HG03097 (cell line): ENCODE measurements at regions not wholly inside any gene's neighbourhood (a gene's known extent, or its start where the extent isn't known, plus 50 kb on each side); places are given as distances from the start of the nearest gene placed in this dataset.
"Not testable (repeated sequence)": the region's sequence is repeated elsewhere in the genome, so short reads cannot be mapped to it uniquely, and the experiment has no call there.

Experiments
- ATAC-seq: cut with Tn5 transposase; IDR thresholded peaks from one replicate; pipeline ENCODE4 v1.9.1; 2021; ENCODE audit not compliant: unreplicated experiment, low FRiP score

DNA sequence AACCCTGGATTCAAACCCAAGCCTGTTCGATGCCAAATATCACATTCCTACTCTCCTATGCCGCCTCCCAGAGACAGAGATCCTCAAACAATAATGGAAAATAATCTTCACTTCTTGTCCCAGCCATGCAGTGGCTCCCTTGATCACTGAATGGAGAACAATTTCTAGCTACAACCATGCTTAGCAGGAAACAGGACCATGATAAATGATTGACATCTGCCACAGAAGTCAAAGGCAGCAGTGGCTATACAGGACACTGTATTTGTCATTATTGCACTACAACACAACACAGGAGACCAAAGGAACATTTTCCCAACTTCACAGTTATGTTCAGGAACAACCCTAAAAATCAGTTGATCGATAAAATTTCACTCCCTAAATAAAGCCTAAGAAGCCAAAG lies 243.3 kb upstream of the SLC7A11 start:
- ATAC-seq, result no peak

DNA sequence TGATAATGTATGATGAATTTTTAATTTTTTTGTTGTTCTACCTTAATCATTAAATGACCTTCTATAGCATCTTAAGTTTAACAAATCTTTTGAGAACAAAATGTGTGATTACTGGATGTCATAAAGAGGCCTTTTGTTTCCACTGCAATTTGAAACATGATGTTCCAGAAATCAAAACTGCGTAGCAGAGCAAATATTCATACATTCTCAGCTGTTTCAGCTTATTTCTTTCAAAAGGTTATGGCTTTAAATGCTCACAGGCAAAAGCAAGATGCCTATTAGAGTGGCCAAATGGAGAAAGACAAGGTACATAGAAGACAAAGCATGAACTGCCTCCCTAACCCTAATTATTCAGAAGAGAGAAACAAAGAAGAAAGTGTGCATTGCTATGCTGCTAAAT lies 233.0 kb upstream of the SLC7A11 start:
- ATAC-seq, result no peak

DNA sequence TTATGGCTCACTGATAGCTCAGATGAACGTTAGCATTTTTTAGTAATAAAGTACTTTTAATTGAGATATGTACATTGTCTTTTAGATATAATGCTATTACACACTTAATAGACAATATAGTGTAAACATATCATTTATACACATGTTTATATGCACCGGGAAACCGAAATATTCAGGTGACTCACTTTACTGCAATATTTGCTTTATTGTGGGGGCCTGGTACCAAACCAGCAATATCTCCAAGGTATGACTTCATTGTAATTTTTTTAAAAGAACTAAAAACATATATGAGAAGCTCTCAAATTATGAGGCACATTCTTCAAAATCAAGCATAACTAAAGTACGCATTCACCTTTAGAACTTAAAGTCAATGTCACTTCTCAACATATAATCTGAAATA lies 231.2 kb upstream of the SLC7A11 start:
- no peak for ATAC-seq

DNA sequence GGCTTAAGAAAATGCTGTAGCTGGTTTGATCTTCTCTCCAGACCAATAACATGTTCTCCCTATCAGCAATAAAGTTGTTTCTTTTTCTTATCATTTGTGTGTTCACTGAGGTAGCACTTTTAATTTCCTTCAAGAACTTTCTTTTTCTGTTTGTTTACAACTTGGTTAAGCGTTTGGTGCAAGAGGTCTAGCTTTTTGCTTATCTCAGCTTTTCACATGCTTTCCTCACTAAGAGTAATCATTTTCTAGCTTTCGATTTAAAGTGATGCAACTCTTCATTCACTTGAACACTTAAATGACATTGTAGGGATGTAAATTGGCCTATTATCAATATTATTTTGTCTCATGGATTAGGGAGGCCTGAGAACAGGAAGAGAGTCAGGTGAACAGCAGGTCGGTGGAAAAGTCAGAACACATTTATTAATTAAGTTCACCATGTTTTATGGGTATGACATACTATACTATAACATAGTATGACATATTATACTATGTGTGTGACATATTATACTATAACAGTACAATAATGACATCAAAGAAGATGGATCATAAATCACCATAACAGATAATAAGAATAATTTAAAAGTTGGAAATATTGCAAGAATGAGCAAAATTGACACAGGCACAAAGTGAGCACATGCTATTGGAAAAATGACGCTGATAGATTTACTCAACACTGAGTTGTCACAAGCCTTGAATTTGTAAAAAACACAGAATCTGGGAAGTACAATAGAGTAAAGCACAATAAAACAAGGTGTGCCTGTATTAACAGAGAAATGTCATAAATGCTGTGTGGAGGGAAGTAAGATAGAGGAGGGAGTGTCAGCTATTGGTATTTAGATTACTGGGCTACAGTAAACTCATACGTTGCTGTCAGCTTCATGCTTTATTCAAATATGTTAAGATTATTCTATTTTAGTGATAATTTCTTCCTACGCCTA lies 218.6 kb upstream of the SLC7A11 start:
- no peak for ATAC-seq

DNA sequence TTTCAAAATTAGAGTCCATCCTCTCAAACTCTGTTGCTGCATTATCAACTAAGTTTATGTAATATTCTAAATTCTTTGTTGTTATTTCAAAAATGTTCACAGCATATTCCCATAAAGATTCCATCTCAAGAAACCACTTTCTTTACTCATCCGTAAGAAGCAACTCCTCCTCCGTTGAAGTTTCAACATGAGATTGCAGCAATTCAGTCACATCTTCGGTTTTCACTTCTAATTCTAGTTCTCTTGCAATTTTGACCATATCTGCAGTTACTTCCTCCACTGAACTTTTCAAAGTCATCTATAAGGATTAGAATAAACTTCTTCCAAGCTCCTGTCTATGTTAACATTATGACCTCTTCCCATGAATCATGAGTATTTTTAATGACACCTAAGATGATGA lies 216.6 kb upstream of the SLC7A11 start:
- no peak for ATAC-seq

DNA sequence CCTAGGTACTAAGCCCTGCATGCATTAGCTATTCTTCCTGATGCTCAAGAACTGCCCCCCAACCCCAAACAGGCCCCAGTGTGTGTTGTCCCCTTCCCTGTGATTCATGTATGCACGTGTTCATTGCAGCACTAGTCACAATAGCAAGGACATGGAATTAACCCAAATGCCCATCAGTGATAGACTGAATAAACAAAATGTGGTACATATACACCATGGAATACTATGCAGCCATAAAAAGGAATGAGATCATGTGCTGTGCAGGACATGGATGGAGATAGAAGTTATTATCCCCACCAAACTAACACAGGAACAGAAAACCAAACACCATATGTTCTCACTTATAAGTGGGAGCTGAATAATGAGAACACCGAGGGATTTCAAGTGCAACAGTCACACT lies 214.2 kb upstream of the SLC7A11 start:
- not testable (repeated sequence) for ATAC-seq

DNA sequence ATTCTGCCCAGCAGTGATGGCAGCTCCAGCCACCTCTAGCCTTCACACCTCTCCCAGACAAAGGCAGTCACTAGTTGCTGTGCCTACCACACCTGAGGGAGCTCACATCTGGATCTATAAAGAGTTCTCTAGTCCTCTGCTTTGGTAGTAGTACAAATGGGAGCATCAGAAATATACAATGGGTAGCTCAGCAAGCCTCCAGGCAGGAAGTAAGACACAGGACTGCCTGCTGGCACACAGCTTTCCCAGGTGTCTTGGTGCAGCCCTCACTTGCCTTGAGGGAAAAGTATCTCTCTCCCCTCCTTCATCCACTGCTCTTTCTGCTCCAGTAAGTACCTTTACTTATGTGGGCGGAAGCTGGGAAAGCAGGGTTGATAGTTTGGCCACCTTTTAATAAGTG lies 212.9 kb upstream of the SLC7A11 start:
- no peak for ATAC-seq

DNA sequence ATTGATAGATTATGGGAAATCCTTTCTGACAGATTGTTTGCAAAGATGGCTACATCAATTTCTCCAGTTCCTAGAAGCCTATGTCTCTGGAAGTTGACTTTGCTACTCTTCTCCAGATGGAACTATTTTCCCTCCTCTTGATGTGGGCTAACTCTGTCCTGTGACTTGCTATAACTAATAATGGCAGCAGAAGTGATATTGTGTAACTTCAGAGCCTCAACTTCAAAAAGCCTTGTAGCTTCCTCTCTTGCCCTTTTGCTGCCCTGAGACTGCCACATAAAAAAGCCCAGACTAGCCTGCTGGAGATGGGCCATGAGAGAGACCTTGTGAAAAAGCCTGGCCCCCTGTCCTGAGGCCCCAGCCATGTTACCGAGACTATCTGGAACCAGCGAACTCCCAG lies 210.7 kb upstream of the SLC7A11 start:
- no peak for ATAC-seq

DNA sequence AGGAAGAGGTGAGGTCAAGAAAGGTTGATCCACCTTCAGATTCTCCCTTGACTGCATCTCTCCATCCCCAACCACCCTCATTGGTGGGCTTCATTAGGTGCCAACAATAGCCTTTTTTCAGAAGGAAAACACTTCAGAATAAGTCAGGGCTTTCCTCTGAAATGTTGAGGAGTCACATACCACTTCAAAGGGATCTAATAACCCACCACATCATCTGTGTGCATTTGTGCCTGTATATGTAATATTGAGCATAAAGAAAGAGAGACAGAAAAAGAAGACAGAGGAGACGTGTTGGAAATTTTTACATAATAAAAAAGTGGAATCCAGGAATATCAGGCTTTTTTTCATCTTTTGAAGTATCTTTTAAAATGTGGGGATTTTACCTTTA lies 209.1 kb upstream of the SLC7A11 start:
- ATAC-seq, result no peak

DNA sequence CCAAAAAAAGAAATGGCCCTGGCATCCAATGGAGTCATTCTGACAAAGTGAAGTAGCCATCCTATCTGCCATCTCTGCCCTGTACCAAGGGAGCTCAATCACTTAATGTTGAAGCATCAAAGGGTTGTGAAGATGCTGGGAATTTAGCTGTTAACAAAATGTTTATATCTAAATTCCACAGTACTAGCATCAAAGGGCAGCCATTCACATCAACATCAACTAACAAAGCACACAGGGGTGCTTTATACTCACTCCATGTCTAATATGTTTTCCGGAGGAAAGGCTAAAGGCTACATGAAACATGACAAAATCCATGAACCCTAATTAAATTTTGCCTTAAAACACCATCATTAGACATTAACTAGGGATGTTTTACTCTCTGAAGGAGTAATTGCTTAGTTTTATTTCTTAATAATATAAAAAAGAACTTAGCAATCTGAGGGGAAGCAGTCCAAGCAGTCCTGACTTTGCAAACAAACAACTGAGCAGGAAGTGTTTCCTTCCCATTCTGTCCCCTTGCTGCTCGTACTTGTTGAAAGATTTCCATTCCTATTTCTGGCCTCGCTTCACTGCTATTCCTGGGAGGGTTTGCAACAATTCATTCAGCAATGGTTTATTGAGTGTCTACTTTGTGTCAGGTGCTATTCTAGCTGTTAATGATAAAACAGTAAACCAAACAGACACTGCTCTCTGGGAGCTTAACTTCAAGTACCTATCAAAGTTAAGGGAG lies 208.6 kb upstream of the SLC7A11 start:
- no peak for ATAC-seq

DNA sequence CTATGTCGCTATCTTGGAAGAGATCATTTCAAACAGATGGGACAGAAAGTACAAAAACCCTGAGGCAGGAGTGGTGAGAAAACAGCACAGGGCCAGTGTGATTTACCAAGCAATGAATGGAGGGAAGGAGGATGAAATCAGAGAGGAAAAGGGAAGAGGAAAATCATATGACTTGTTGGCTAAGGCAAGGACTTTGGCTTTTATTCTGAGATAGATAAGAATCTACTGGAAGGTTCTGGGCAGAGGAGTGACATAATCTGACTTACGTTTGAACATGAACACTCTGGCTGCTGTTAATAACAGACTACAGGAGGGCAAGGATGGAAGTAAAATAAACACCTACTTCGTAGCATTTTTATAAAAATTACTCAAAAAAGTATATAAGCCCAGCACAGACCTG lies 207.8 kb upstream of the SLC7A11 start:
- ATAC-seq, result no peak

DNA sequence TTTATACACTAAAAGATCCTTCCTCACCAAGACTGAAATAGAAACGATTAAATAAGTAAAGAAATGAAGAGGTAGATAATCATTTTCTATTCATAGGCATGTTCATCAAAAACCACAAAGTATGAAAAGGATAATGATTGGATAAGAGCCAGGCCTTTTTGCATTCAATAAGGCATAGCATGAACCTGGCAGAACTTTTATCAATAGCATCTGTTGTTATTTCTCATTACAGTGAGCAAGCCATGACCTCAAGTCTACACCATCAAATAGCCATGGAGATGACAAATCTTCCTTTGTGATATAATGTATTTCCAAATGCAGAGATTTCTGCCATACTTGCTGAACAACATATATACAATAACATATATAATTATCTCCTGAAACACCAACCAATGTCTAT lies 206.0 kb upstream of the SLC7A11 start:
- ATAC-seq, result no peak

DNA sequence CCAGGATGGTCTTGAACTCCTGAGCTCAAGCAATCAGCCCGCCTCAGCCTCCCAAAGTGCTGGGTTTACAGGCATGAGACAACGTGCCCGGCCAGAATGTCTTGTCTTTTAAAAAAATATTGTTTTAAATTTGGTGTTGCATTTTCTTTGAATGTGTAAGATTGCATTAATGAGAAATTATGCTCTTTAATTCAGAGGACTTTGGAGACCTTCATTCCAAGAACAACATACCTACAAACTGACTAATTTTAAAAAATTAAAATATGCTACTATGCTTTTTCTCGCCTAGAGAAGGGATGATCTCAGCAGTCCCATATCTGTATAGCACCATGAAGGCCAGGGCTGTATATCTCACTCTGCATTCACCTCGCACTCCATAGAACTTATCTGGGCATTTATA lies 204.3 kb upstream of the SLC7A11 start:
- no peak for ATAC-seq

DNA sequence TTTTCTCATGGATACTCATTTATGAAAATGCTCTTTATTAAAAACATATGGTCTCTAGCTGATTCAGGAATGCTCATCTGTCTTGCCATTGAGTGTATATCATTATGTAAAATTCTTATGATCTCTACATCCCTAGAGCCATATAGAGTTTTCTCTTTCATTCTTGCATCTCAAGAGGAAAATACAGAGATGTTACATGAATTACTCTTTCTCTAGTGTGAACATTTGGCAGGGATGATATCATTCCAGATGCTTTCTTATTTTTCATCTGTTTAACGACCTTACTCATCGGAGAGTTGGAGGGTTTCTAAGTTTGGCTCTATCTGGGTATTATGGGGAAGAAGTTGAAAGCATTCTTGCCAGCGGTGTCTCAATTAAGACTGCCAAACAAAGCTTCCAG lies 202.9 kb upstream of the SLC7A11 start:
- ATAC-seq, result no peak

DNA sequence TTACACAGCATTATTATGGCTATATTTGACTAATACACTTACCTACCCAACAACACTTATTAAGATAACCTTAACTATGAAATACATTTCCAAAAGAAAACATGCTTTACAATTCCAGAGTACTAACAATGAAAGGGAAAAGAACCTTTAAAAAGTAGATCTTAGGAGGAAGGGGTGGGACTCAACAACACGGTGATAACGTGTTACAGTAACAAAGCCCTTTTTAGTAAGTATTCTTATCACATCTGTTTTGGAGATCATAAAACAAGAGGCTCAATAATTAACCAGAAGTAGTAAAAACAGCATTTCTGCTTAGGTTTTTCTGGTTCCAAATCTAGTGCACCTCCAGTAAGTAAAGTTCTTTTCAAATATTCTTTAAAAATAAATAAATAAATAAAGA lies 202.1 kb upstream of the SLC7A11 start:
- no peak for ATAC-seq

DNA sequence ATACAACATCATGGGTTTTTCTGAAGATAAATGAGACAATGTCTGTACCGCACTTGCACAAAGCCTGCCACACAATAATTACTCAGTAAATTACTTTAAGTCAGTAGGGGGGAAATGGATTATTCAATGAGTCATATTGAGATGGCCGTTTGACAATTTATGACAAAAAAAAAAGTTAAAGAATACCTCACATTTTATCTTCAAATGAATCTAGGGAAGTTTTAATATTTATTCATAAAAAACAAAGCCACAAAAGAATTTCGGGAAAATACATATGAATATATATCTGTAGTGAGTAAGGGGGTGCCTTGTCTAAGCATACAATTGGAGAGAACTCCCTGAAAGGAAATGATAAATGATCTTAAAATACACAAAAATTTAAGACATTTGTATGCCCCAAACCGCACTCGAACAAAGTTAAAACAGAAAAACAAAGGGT lies 197.0 kb upstream of the SLC7A11 start:
- no peak for ATAC-seq

DNA sequence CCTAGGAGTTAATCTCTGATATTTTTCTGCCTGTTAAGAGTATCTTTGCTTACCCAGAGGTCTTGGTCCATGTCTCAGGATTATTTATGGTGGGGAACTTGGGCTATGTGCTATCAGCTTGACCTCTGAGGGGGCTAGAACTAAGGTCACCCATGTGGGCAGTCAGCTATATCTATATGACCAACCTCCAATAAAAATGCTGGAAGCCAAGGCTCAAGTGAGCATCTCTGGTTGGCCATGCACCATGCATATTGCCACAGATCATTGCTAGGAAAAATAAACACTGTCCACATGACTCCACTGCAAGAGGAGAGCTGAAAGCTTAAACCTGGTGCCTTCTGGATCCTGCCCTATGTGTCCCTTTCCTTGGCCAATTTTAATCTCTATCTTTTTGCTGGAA lies 196.5 kb upstream of the SLC7A11 start:
- ATAC-seq, result no peak

DNA sequence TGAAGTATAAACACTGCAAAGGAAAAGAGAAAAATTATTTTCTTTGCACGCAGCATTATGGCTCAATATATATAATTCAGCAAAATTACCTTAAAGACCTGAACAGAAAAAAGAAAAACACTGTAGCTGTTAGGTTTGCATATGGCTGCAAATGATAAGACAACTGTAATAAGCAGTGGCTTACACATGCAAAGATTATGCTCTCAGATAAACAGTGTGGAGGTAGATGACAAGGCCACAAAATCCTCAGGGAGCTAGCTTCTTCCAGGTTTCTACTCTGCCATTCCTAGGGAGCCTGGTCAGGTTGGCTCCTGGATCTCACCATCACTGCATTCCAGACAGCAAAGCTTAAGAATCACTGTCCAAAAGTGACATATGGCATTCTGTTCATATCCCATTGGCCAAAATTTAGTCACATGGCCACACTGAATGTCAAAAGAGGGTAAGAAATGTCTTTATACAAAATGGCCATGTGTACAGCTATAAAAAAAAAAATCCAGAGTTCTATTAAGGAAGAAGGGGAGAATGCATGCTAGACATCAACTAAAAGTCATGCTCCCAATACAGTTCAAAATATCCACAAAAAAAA lies 195.2 kb upstream of the SLC7A11 start:
- ATAC-seq, result no peak

DNA sequence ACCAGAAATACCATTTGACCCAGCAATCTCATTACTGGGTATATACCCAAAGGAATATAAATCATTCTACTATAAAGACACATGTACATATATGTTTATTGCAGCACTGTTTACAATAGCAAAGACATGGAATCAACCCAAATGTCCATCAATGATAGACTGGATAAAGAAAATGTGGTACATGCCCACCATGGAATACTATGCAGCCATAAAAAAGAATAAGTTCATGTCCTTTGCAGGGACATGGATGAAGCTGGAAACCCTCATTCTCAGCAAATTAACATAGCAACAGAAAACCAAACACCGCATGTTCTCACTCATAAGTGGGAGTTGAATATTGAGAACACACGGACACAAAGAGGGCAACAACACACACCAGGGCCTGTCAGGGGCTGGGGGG lies 193.6 kb upstream of the SLC7A11 start:
- not testable (repeated sequence) for ATAC-seq

DNA sequence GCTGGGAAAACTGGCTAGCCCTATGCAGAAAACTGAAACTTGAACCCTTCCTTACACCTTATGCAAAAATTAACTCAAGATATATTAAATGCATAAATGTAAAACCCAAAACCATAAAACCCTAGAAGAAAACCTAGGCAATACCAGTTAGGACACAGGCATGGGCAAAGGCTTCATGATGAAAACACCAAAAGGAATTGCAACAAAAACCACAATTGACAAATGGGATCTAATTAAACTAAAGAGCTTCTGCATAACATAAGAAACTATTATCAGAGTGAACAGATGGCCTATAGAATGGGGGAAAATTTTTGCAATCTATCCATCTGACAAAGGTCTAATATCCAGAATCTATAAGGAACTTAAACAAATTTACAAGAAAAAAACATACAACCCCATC lies 192.9 kb upstream of the SLC7A11 start:
- not testable (repeated sequence) for ATAC-seq

DNA sequence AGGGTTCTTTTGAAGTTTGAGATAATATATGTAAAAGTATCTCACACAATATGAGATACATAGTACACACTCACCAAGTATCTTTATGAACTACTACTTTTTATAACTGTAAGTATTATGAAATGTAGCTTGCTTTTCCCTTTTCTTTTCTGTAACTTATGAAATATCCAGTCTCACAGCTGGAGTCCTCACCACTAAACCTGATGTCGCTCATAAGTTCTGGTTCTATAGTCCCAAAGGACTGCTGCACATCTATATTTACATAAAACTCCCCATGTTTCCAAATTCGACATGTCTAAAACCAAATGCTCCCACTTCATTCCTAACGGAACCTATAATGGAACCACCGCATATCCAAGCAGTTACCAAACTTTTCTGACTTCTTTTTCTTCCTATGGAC lies 186.5 kb upstream of the SLC7A11 start:
- no peak for ATAC-seq

DNA sequence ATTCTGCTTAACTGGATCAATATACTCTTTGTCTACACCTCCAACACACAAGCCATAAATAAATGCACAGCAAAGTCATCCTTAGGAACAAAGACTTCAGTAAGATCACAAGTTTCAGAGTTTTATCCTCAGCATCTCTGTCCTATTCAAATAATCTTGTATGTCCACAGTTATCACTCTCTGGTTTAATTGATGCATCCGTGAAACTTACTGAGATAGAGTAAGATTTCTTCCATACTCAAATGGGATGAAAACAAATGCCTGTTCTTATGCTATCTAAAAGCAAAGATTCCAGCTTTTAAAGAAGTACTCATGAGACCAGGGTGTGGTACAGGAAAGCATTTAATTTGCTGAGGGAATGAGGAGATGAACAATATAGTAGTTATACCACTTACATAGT lies 184.6 kb upstream of the SLC7A11 start:
- no peak for ATAC-seq
